Heart left ventricle (tissue), 16 donors: ENCODE measurements at regions not wholly inside any gene's neighbourhood (a gene's known extent, or its start where the extent isn't known, plus 50 kb on each side); places are given as distances from the start of the nearest gene placed in this dataset.

Source experiments
- ATAC-seq, 4 donors: fragments of 200-7000 bp; cut with Tn5 transposase; one replicate each; pipeline ENCODE4 v1.9.1; 2020 to 2022; ENCODE audit warnings: moderate library complexity in 4 of 4, mild to moderate bottlenecking in 3 of 4, moderate number of reproducible peaks in 1 of 4
- DNase-seq, 5 donors: peaks; one replicate each; pipeline ENCODE4 v3.0.0-alpha.2; 2020
- H3K27ac ChIP-seq, 12 donors: fragments of 200-600 bp; sonication (generic) in 4 of 12; one replicate each; pipeline versions ENCODE4 v1.5.0 to v1.8.0; 2016 to 2022; ENCODE audit warnings: mild to moderate bottlenecking in 2 of 12
- H3K27me3 ChIP-seq, 9 donors: fragments of 200-600 bp; sonication (generic) in 2 of 9; one replicate each; pipeline versions ENCODE4 v1.5.1 to v1.8.0; 2016 to 2022; ENCODE audit warnings: mild to moderate bottlenecking in 3 of 9
- H3K36me3 ChIP-seq, 9 donors: fragments of 200-600 bp; sonication (generic) in 2 of 9; one replicate each; pipeline versions ENCODE4 v1.5.0 to v1.8.0; 2018 to 2022; ENCODE audit warnings: mild to moderate bottlenecking in 2 of 9
- H3K4me1 ChIP-seq, 12 donors: fragments of 200-600 bp; sonication (generic) in 4 of 12; one replicate each; pipeline versions ENCODE4 v1.5.0 to v1.8.0; 2016 to 2022; ENCODE audit warnings: mild to moderate bottlenecking in 3 of 12
- H3K4me3 ChIP-seq, 12 donors: fragments of 200-600 bp; sonication (generic) in 4 of 12; one replicate each; pipeline versions ENCODE4 v1.5.0 to v1.8.0; 2017 to 2022; ENCODE audit warnings: mild to moderate bottlenecking in 9 of 12, moderate library complexity in 4 of 12
- H3K9me3 ChIP-seq, 12 donors: fragments of 200-600 bp; sonication (generic) in 4 of 12; one replicate each; pipeline versions ENCODE4 v1.5.0 to v1.8.0; 2016 to 2022; ENCODE audit warnings: mild to moderate bottlenecking in 1 of 12
- POLR2A ChIP-seq, 2 donors: fragments of 450-650 bp; IDR thresholded peaks; one replicate each; pipeline ENCODE4 v1.6.1; 2017; ENCODE audit warnings: antibody characterized with exemption in 2 of 2, mild to moderate bottlenecking in 2 of 2, moderate library complexity in 2 of 2
- WGBS, 4 donors: extraction: QIAGEN DNeasy Blood & Tissue Kit in 2 of 4; methylation state at CpG; one replicate each; pipeline versions ENCODE4 v1.1.5 to v1.1.7; 2013 to 2018; 5-methylcytosine and 5-hydroxymethylcytosine counted together
- intact Hi-C, 10 donors: fragments of 100-400 bp; cut with DNase I; formaldehyde crosslinking; loops; one replicate each; pipeline versions ENCODE4 v1.11.1 to v1.14.2; 2022
- TF ChIP-seq, protein P1 (sequence below), 12 donors: fragments of 200-600 bp; sonication (generic) in 4 of 12; IDR thresholded peaks; one replicate each; pipeline versions ENCODE4 v1.5.0 to v1.8.0; 2018 to 2022; ENCODE audit warnings: antibody characterized with exemption in 12 of 12, mild to moderate bottlenecking in 5 of 12
- donor health status: ischemic (EF 13 %, LVEDD 7.1; RV severe dilation, severe dysfunction).
- donor health status: healthy with polysubstance abuse.
- donor health status: DM: no; HTN: yes; CAD: no.
- donor health status: DM: no; HTN: no; CAD: no.
- donor health status: ischemic (EF 25% LVEDD 6.9; RV normal size, moderate dysfunction).
- donor health status: ischemic (EF 25% LVEDD 5.7; RV mildly dilated, moderate dysfunction).
- donor health status: healthy.
- donor health status: DM: yes; HTN: yes; CAD: no.
- donor health status: ischemic (EF 35%, LVEDD 5.7; RV mildly dilated, moderate dysfunction).
- donor health status: nonischemic (EF 11% LVEDD 7.7; RV severe dilation, severe dysfunction).
- donor health status: DM: yes; HTN: yes; CAD: no.
- donor health status: PGD.
- donor health status: ischemic (EF 29% LVEDD 5.4; RV normal size, mild dysfunction).
- donor health status: nonischemic (EF 23%, LVEDD 6.1; RV moderate dilation, normal function).

DNA sequence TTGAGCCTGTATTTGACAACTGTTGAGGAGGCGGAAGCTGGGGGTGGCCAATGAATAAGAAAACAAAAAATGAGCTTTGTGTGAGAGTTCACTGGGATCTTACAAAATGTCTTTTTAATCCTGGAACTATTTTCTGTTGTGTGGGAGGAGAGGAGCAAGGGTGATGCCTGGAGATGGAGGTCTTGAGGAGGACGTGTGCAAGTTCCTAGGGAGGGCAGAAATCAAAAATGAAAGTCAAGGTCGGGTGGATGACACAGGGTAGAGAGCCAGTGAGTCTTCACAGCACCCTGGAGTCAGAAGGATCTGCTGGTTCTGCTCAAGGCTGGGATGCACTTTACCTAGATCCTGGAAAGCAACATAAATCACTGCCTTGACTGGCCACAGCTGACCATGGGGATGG is 180.3 kb upstream of the PKDCC start:
- no peak for ATAC-seq
- no peak for TF ChIP-seq POLR2A (IDR thresholded peaks at IDR 0.05)
- TF ChIP-seq, protein P1, sequence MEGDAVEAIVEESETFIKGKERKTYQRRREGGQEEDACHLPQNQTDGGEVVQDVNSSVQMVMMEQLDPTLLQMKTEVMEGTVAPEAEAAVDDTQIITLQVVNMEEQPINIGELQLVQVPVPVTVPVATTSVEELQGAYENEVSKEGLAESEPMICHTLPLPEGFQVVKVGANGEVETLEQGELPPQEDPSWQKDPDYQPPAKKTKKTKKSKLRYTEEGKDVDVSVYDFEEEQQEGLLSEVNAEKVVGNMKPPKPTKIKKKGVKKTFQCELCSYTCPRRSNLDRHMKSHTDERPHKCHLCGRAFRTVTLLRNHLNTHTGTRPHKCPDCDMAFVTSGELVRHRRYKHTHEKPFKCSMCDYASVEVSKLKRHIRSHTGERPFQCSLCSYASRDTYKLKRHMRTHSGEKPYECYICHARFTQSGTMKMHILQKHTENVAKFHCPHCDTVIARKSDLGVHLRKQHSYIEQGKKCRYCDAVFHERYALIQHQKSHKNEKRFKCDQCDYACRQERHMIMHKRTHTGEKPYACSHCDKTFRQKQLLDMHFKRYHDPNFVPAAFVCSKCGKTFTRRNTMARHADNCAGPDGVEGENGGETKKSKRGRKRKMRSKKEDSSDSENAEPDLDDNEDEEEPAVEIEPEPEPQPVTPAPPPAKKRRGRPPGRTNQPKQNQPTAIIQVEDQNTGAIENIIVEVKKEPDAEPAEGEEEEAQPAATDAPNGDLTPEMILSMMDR (IDR thresholded peaks at IDR 0.05) = no peak
- Histone ChIP-seq H3K4me1 (peaks cover 0 to 15% (median 4%) of the 10 kb centered on the region in 12 donors), H3K4me3 (no peak overlapping the region), H3K27ac (peak overlapping the region in 1 of 12 donors; percentile 34), H3K36me3 (no peaks in the 10 kb centered on the region), H3K9me3 (no peaks in the 10 kb centered on the region), H3K27me3 (no peaks in the 10 kb centered on the region)
- intact Hi-C loops = loop anchor here in 2 of 10 donors (10.0 kb wide), 2 partner anchors 367 to 457 kb away; no protein-coding TSS in a partner anchor
- 60 to 75% (median 66%) methylated on average over 3 of the region's 3 CpGs for WGBS, 4 donors
- DNase-seq = no peak

DNA sequence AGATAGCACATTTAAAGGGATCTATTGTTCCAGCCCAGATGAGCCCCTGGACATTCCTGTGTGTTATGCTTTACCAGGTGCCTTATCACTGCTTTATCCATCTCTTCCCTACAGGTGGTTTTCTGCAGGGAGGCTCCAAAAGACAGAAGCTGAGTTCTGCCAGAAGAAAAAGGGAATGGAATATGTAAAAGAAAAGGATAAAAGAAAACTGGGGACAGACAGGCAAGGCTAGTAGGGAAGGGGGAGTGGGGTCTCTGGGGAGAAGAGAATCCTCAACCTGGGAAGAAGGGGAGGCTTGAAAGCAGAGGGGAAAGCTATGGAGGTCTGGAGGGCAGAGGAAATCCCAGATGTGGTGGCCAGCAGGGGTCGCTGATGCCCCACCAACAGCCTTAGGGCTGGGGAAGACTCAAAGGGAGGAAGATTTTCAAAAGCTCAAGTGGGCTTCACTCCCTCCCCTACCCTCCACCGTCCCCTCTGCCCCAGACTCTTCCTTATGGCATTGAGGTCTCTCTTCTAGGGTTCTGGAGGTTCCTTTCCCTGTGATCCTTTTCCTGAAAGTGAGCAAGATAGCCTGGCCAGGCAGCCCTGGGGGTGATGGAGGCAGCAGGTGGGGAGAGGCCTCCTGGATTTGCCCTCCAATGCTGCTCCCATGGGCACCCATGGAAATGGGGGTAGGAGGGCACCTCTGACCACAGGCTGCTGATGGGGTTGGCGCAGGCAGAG is 178.1 kb upstream of the PKDCC start:
- ATAC-seq = peak; percentile 73 to 91 (median 87)
- H3K36me3 ChIP-seq = no peaks in the 10 kb centered on the region
- H3K4me3 ChIP-seq = no peak overlapping the region
- WGBS, 4 donors = 25 to 35% (median 33%) methylated on average over 3 of the region's 3 CpGs
- H3K27ac ChIP-seq = no peak overlapping the region
- no peaks in the 10 kb centered on the region for H3K9me3 ChIP-seq
- peaks cover 0 to 15% (median 4%) of the 10 kb centered on the region in 12 donors for H3K4me1 ChIP-seq
- H3K27me3 ChIP-seq = no peaks in the 10 kb centered on the region
- TF ChIP-seq, protein P1 (IDR thresholded peaks at IDR 0.05) = peak; percentile 76 to 98 (median 88)
- no peak for TF ChIP-seq POLR2A (IDR thresholded peaks at IDR 0.05)
- DNase-seq = peak; percentile 68 to 83 (median 71)
- intact Hi-C loops = loop anchor here (1.0 to 10.0 kb wide), 5 partner anchors 207 to 455 kb away; no protein-coding TSS in a partner anchor

GRCh38 chr2:41870265-41870585 is 177.6 kb upstream of the PKDCC start:
- 86 to 94% (median 88%) methylated on average over 6 of the region's 6 CpGs for whole genome bisulfite sequencing, 4 donors
- Histone ChIP-seq H3K9me3 (no peaks in the 10 kb centered on the region), H3K27ac (no peak overlapping the region), H3K36me3 (no peaks in the 10 kb centered on the region), H3K27me3 (no peaks in the 10 kb centered on the region), H3K4me1 (peaks cover 0 to 15% (median 4%) of the 10 kb centered on the region in 12 donors), H3K4me3 (no peak overlapping the region)
- no peak for DNase-seq
- intact Hi-C loops = no loop called here
- ATAC-seq = peak; percentile 11 to 25 (median 20)
- no peak for TF ChIP-seq POLR2A (IDR thresholded peaks at IDR 0.05)

GRCh38 chr2:41871080-41871479 is 176.7 kb upstream of the PKDCC start:
- Histone ChIP-seq H3K4me1 (peaks cover 0 to 15% (median 4%) of the 10 kb centered on the region in 12 donors), H3K4me3 (no peak overlapping the region), H3K27ac (peak overlapping the region in 1 of 12 donors; percentile 17), H3K27me3 (no peaks in the 10 kb centered on the region), H3K9me3 (no peaks in the 10 kb centered on the region), H3K36me3 (no peaks in the 10 kb centered on the region)
- WGBS, 4 donors = 46 to 58% (median 52%) methylated on average over 8 to 9 of the region's 9 CpGs
- peak in 3 of 4 donors; percentile 33 to 65 (median 51) for ATAC-seq
- DNase-seq = peak in 2 of 5 donors; percentile 19 to 47
- intact Hi-C loops = no loop called here
- no peak for TF ChIP-seq POLR2A (IDR thresholded peaks at IDR 0.05)
- TF ChIP-seq, protein P1 (IDR thresholded peaks at IDR 0.05) = peak in 8 of 12 donors; percentile 20 to 50 (median 35)
